ENCODE measurements at regions not wholly inside any gene's neighbourhood (a gene's known extent, or its start where the extent isn't known, plus 50 kb on each side); places are given as distances from the start of the nearest gene placed in this dataset.
"Not testable (repeated sequence)": the region's sequence is repeated elsewhere in the genome, so short reads cannot be mapped to it uniquely, and the experiment has no call there.

DNA sequence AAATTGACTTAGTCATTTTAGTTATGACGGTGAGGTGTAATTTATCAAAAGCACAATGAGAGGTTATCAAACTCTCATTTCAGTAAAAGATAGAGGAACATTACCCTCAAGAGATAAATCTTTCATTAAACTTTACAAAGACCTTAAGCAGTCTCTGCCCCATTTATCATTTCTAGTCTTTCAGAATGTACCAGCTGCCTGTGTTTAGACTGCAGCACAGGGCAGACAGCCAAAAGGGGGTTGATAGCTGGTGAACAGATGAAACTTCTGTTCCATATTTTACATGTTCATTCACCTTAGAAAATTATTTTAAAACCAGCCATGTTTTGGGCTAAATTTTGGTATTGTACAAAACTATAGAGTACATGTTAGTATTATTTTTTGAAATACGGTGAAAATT is 514.6 kb upstream of the CNTN3 start:
- peak in 1 of 3 experiments; percentile 22 for DNase-seq

DNA sequence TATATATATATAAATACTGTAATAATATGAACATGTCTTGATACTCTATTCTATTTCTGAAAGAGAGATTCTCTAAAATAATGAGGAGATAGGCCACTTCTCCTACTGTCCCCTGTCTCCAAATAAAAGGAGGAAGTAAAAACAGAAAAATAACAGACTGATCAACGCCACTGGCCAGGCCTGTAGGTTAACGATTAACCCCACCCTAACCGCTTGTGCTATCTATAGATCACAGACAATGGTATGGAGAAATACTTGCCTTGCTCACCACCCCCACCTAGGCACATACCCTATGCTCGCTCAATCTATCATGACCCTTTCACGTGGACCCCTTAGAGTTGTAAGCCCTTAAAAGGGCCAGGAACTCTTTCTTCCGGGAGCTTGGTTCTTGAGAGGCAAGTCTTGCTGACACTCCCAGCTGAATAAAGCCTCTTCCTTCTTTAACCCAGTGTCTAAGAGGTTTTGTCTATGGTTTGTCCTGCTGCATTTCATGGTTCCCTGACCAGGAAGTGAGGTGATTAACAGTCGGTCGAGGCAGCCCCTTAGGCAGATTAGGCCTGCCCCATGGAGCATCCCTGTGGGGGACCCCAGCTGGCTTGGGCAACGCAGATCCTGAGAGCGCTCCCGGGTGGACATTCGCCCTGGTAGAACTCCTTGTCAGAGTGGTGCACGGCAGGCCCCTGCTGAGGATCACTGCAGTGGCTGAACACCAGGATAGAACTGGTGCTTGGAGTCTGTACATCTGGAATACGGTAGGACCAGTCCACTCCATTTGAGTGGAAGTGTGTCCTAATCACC is 521.8 kb upstream of the CNTN3 start:
- DNase-seq: no peak

DNA sequence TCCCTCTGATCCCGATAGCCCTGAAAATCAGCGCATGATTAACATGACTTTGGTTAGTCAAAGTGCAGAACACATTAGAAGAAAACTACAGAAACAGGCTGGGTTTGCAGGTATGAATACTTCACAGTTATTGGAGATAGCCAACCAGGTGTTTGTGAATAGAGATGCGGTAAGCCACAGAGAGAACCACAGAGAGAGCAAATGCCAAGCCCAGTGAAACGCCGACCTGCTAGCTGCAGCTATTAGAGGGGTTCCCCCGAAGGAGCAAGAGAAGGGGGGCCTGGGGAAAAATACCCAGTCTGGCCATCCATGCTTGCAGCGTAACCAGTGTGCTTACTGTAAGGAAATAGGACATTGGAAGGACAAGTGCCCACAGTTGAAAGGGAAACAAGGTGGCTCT is 523.9 kb upstream of the CNTN3 start:
- DNase-seq: no peak

DNA sequence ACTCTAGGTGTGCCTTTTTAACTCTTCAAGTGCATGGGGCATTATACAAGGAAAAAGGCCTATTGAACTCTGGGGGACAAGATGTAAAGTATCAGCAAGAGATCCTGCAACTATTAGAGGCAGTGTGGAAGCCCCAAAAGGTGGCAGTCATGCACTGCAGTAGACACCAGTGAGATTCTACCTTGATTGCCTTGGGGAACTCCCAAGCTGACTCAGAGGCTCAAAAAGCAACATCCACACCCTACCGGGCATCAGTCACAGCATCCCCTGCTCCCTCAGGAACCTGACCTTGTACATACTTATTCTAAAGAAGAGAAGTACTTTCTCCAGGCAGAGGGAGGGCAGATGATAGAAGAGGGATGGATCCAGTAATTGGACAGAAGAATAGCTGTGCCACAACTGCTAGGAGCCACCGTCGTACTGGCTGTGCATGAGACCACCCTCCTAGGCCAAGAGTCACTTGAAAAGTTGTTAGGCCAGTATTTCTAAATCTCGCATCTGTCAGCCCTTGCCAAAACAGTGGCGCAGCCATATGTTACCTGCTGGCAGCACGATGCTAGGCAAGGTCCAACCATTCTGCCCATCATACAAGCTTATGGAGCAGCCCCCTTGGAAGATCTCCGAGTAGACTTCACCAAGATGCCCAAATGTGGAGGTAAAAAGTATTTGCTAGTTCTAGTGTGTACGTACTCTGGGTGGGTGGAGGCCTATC is 523.1 kb upstream of the FRG2C start:
- no peak for DNase-seq

DNA sequence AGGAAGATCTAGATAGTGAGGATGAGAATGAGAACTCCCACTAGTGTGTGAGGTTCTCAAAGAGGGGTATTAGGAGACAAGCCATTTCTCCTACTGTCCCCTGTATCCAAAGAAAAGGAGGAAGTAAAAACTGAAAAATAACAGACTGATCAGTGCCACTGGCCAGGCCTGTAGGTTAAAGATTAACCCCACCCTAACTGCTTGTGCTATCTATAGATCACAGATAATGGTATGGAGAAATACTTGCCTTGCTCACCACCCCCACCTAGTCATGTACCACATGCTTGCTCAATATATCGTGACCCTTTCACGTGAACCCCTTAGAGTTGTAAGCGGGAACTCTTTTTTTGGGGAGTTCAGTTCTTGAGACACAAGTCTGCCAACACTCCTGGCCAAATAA is 519.7 kb upstream of the FRG2C start:
- no peak for DNase-seq

DNA sequence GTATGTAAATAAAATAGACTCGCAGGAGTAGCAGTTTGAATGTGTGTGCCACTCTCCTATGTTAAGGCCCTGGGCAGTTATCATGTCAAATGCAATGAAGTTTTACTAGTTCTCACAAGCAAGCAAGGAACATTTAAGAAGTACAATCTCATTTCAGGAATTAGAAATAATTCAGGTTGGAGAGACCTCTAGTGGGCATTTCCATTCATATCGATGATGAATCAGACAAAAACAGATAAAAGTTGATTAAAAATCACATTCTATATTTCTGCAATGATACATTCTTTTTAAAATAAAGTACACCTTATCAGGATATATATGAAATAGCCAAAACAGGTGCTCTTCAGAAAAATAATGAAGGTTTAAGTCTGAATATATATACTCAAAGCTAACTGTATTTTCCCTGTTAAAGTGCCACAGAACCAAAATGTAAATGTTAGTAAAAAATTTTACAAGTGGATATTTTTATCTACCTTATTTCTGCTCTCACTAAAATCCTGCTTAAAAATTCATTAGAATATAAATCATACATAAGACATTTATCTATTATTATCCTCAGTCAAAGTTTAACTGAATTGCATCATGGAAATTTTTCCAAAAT is 492.4 kb upstream of the FRG2C start:
- peak in 2 of 3 experiments; percentile 17 to 45 for DNase-seq

DNA sequence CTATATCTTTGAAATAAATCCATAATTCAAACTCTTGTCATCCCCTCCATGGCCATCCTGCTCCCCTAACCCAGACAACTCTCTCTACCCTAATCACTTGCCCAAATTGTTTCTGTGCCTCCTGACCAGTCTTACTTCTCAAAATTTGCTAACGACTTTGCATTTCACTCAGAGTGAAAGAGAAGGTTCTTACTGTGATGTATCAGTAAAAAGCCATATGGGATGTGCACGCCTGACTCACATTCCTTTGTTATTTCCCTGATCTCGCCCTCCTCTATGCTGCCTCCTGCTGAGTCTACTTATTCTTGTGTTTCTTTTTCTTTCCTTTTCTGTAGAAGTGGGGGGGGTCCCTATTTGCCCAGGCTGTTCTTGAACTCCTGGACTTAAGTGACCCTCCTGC is 487.2 kb upstream of the FRG2C start:
- DNase-seq: no peak

DNA sequence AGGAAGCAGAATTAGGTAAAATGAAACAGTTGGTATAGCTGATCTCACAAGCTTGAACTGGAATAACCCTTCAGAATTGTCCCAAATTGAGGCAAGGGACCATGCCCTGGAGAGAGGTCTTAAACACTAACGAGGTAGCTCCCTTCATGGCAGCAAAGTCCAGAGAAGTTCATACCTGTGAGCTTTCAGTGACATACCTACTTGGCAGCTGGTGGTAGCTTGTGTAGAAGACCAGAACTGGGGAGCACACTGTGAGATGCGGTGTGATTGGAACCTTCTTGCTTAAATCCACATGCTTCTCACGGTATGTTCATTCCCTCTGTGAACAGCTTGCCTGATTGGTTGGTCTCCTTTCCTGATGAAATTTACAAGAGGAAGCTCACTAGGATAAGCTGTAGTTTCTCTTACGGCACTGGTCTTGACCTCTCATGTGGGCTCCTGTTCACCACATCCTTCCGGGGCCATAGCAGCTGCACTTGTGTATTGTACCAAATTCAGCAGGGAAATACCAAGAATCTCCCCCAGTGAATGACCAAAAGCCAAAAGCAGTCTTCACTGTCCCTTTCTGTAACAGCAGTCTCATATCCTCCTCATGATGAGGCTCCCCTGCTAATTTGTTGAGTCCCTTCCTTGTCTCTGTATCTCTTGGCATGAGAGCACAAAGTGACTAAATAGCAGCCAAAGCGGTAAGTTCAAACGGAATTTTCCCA is 483.7 kb upstream of the FRG2C start:
- no peak for DNase-seq

DNA sequence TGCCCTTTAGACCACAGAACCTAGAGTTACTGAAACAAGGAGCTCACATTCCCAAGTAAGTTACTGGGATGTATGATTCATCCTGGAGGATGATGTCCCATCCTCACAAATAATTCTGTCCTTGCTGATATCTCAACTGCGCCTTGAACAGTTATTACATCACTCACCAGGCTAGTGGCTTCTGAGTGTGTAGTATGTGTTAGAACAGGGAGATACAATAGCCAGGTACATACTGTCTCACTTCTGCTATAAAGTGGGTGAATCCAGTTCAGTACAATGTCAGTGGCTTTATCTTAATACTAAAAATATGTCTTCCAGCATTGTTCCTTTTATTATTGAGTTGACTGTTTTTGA is 483.2 kb upstream of the FRG2C start:
- no peak for DNase-seq

DNA sequence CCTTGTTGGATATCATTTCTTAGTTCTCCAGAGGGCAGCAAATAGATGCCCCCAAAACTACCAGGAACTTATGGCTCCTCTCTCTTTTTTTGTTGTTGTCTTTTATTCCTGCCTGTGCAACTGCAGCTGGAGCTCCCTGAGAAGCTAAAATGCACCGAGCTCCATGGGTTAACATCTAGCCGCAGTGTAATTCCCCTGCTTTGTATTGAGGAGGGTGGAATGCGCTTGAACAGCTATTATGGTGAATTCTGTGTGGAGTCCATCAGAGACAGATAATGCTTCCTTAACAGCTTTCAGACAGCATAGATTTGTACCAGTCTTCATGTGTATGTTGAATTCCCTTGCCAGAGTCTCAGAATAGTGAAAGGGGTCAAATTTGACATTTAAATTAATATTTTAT is 475.2 kb upstream of the FRG2C start:
- no peak for DNase-seq

DNA sequence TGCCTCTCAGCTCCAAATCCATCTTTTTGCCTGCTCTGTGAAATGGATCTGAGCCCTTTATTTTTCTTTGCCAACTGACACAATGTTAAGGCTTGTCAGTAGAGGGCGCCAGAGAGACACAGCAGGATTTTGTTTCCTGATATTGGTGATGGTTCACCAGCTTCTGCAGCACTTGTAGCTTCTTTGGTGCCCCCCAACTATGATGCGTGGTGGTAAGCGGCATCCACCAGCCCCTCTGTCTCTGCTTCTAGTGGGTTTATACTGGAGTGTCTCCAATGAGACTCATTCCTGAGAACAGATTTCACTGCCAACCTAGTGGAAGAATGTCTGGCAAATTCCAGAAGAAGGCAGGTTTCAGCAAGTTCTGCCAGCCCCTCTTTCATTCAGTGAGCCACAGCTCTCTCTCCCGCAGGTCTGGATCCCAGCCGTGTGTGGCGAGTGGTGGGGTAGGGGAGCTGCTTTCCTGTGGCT is 471.9 kb upstream of the FRG2C start:
- DNase-seq: peak in 2 of 3 experiments; percentile 27

DNA sequence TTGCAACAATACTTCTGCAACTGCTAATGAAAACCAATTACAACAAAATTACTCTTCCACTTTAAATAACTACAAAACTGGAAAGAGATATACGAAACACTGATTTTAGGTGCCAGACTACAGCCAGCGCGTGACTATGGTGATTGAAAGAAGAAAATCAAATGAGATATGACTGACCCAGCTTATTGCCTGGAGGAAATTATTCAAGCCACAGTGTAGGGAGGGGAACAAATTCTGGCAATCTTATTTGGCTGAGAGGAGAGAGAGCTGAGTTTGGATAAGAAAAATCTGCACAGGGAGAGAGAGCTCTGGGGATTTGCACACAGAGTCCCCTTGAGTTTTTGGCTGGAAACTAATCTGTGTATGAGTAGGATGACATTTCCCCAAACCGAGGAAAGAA is 470.3 kb upstream of the FRG2C start:
- no peak for DNase-seq

DNA sequence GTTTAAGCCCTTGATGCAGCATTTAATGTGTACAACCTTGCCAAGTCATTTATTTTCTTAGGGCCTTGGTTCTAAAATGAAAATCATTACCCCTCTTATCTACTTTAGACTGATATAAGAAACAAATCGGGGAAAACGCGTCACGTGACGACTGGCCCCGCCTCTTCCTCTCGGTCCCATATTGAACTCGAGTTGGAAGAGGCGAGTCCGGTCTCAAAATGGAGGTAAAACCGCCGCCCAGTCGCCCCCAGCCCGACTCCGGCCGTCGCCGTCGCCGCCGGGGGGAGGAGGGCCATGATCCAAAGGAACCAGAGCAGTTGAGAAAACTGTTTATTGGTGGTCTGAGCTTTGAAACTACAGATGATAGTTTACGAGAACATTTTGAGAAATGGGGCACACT is 449.8 kb upstream of the FRG2C start:
- not testable (repeated sequence) for DNase-seq

DNA sequence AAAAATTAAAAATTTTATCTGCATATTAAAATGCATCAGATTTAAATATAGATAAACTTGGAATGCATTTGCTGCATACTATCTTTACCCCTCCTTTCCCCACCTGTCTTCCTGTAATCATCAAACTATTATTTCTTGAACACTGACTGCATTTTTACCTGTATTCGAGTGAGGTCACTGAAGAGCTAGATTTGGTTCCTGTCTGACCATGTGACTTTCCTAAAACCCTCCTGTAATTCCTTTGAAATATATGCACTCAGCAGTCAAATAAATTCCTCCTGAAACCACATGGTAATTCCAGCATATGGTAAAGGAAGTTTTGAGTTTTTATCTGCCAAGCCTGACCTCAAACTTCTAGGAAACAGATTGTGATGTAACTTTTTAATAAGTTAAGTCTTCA is 445.6 kb upstream of the FRG2C start:
- no peak for DNase-seq

DNA sequence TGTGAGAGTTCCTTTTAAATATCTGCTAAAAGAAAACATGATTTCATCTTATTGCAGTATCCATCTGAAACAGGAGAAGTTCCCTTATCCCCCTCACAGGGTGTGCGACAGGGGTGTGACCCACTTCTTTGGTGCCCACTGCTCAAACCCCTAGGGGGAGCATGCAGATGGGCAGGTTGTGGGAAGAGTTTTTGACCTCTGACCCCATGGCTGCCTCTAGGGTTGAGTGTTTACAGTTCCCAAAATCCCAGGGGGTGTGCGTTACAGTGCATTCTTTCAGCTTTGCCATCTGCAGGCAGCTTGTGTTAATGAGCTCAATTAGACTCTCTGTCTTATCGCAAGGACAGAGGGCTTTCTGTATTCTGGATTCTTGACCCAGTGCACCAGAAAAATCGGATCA is 443.2 kb upstream of the FRG2C start:
- DNase-seq: no peak

DNA sequence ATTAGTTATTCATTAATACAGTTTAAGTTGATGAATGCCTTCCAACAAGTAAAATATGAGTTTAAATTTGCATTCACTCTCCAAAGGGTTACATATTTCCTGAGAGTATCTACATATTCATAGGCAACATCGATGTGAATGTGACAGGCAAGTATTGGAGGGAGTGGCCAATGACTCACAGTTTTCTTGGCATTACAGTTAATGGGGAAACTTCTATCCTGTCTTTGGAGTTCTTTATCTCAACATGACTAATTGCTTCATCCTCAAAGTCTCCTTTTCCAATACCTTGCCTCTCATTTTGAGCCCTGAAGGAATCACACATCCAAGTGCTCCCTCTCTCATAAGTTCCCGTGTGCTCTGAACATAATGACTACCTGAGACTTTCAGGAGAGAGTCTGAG is 439.7 kb upstream of the FRG2C start:
- no peak for DNase-seq

DNA sequence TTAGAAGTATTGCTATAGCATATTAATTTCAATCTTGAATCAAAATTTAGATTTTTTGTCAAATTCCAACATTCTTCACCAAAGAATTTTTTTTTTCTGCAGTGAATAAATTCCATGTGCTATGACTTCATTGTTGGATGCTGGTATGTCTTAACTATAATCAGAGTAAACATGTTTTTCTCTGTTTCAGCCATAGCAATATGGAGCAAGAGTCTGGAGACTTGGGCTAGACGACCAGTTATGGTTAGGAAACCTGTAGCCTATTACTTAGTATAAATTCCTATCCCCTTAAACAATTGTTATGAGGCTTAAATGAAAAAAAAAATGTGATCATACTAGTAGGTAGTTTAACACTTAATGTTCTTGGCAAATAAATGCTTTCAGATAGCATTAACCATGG is 431.9 kb upstream of the FRG2C start:
- no peak for DNase-seq

DNA sequence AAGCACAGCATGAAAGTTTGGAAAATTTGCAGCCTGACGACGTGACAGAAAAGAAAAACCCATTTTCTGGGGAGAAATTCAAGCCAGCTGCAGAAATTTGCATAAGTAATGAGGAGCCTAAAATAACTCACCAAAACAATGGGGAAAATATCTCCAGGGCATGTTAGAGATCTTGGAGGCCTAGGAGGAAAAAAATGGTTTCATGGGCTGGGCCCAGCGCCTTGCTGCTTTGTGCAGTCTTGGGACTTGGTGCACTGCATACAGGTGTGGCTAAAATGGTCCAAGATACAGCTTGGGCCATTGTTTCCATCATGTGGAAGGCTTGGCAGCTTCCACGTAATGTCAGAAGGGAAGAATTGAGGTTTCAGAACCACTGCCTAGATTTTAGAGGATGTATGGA is 428.5 kb upstream of the FRG2C start:
- no peak for DNase-seq

DNA sequence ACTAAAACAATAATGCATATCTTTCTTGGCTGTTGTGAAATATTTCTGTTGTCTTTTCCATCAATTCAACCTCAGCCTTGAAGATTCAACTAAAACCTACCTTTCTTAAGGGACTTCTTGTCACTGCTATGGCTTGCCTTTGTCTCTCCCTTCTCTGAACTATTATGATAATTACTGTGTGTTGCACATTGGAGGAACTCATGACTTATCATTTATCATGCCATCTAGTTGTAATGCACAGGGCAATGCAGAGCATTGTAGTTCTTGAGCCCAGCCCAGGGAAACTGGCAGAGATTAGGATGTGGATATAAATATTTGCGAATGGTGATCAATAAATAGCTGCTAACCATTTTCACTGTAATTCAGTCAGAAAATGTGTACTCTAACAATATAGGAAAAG is 427.1 kb upstream of the FRG2C start:
- no peak for DNase-seq

DNA sequence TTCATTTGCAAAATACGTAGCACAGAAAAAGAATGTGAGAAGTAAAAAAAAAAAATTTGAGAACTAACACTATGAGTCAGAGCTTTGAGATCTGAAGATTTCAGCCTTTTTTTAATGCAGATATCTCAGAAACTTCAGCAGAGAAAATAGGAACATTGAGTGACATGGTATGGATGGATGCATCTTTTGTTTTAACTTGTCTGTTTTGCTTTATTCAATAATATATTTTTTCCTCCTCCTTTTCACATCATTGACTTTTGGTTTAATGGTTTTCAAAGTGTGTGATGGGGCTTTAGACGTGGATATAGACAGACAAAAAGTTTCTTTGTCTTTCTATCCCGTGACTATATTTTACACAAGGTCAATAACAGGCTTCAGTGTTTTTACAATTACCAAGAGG is 426.7 kb upstream of the FRG2C start:
- DNase-seq: no peak

DNA sequence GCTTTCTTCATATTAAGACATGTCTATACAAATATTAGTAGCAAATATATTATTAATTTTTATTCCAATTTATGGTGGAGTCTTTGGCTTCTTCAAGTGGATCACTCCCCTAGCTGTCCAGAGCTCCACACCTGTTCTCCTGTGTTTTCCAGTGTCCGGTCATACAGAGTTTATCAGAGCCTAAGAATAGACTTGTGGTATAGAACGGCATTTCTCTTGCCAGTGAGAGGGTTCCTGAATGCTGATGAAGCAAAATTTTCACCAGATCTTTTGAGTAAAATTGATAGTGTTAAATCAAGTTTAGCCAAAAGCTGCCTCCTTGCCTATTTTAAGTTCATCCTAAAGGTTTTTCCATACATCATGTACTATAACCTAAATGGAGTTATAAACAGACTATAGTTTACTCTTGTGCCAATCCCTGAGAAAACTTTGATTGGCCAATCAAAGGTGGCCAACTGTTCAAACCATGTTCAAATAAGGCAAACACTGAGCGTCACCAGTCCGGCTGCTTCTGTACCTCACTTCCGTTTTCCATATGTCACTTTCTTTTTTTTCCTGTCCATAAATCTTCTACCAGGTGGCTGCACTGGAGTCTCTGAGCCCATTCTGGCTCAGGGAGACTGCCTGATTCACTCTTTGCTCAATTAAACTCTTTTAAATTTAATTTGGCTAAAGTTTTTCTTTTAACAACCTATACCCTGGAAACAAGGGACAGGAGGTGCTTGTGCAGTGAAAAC is 422.7 kb upstream of the FRG2C start:
- not testable (repeated sequence) for DNase-seq

DNA sequence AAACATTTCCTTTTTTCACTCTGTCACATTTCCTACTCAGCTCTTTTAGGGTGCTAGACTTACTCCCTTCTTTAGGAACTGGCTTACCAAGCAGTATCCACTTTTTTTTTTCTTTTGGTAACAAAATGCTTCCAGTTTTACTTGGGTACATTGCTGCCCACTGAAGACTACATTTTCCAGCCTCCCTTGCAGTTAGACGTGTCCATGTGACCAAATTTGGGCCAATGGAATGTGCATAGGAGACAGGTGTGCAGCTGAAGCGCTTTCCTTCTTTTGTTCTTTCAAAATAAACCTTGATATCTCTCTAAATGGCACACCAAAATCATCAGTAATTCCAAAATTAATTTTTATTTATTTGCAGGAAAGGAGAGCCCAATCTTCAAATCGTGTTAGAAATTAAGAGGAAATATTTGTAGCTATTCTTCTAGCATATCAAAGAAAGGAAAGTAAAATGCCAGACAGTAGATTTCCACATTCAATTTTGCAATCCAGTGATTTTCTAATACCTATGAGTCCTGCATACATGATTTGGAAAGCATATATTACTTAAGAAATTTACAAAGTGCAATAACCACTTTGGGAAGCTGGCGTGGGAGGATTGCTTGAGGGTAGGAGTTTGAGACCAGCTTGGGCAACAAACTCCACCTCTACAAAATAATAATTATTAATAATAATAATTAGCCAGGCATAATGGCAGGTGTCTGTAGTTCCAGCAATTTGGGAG is 422.0 kb upstream of the FRG2C start:
- no peak for DNase-seq

All from NCI-H1417 (cell line).